Panc1 (cell line): ENCODE measurements at regions not wholly inside any gene's neighbourhood (a gene's known extent, or its start where the extent isn't known, plus 50 kb on each side); places are given as distances from the start of the nearest gene placed in this dataset.

ENCODE experiments used
- ATAC-seq: fragments of 200-7000 bp; cut with Tn5 transposase; 2 replicates; pipeline ENCODE4 v1.9.1; 2020; ENCODE audit warnings: mild to moderate bottlenecking, moderate library complexity
- BruUV-seq: library from RNA; stranded (reverse); fragments of 400-500 nt; replicated peaks from 2 replicates; lab custom pipeline; 2021; lab: Mats Ljungman, UMichigan
- CTCF ChIA-PET: fragments of 300-600 bp; sonication (Branson Sonifier 250); formaldehyde crosslinking; loops from one replicate; lab custom pipeline; 2022; ENCODE audit warnings: antibody characterized with exemption; lab: Charles Lee
- POLR2A ChIA-PET: fragments of 300-600 bp; sonication (Branson Sonifier 250); formaldehyde crosslinking; loops from one replicate; lab custom pipeline; 2022; ENCODE audit warnings: antibody characterized with exemption; lab: Charles Lee
- DNase-seq: peaks from one replicate; pipeline ENCODE4 v3.0.0-alpha.2; 2010; ENCODE audit warnings: low read depth, low spot score
- H3K27ac ChIP-seq: 2 replicates; pipeline ENCODE4 v1.5.1; 2011; ENCODE audit warnings: mild to moderate bottlenecking, low read length, inconsistent platforms
- H3K27me3 ChIP-seq: fragments of 200-500 bp; sonication (Bioruptor generic); 2 replicates; pipeline ENCODE4 v1.6.0; 2014; ENCODE audit warnings: low read length, inconsistent platforms; ENCODE audit not compliant: control insufficient read depth, insufficient read depth
- H3K36me3 ChIP-seq: fragments of 200-500 bp; sonication (Bioruptor generic); 2 replicates; pipeline ENCODE4 v1.5.1; 2014; ENCODE audit warnings: inconsistent platforms, mild to moderate bottlenecking, low read length, moderate library complexity; ENCODE audit not compliant: control insufficient read depth, insufficient read depth
- H3K4me1 ChIP-seq: 2 replicates; pipeline ENCODE4 v1.5.1; 2011; ENCODE audit warnings: inconsistent platforms, mild to moderate bottlenecking, low read length, moderate library complexity; ENCODE audit not compliant: control insufficient read depth, insufficient read depth
- H3K4me3 ChIP-seq, 2 experiments: 2 replicates each; pipeline ENCODE4 v1.5.1; 2011 to 2012; ENCODE audit warnings: low read depth in 2 of 2, low read length in 2 of 2, mild to moderate bottlenecking in 2 of 2, inconsistent platforms in 1 of 2, moderate library complexity in 1 of 2
- H3K9me3 ChIP-seq: fragments of 200-500 bp; sonication (Bioruptor generic); 2 replicates; pipeline ENCODE4 v1.5.1; 2014; ENCODE audit warnings: low read depth, mild to moderate bottlenecking, inconsistent platforms, low read length, moderate library complexity; ENCODE audit not compliant: control insufficient read depth, insufficient read depth
- POLR2AphosphoS5 ChIP-seq: IDR thresholded peaks from 2 replicates; pipeline ENCODE4 v1.6.1; 2012; ENCODE audit warnings: mild to moderate bottlenecking, low read depth, low read length, moderate library complexity
- REST ChIP-seq, 2 experiments: IDR thresholded peaks; 2 replicates each; pipeline ENCODE4 v1.6.1; 2011 to 2012; ENCODE audit warnings: low read depth in 2 of 2, control low read depth in 1 of 2, low read length in 1 of 2, mild to moderate bottlenecking in 1 of 2, moderate library complexity in 1 of 2; ENCODE audit not compliant: insufficient read depth in 1 of 2
- SIN3A ChIP-seq: IDR thresholded peaks from 2 replicates; pipeline ENCODE4 v1.6.1; 2012; ENCODE audit warnings: low read depth, mild to moderate bottlenecking, low read length, moderate library complexity, borderline replicate concordance; ENCODE audit not compliant: insufficient read depth
- TCF7L2 ChIP-seq: IDR thresholded peaks from 2 replicates; pipeline ENCODE4 v1.6.1; 2011; ENCODE audit warnings: mild to moderate bottlenecking, low read depth, low read length, inconsistent platforms
- in situ Hi-C: cut with HindIII; loops from 2 replicates; pipeline ENCODE4 v1.10.0; 2016; ENCODE audit warnings: low sequenced_read_pairs, low pct_unique_long_range_greater_than_20kb
- intact Hi-C: fragments of 100-400 bp; cut with micrococcal nuclease; formaldehyde crosslinking; loops from one replicate; pipeline ENCODE4 v1.10.0; 2022; ENCODE audit not compliant: unreplicated experiment
- TF ChIP-seq, protein P1 (sequence below): fragments of 450-650 bp; IDR thresholded peaks from 2 replicates; pipeline ENCODE4 v1.5.1; 2017; ENCODE audit warnings: mild to moderate bottlenecking

- POLR2A ChIA-PET = no interaction called here
- Histone ChIP-seq H3K4me1 (no peaks in the 10 kb centered on the region), H3K4me3 (no peak overlapping the region), H3K27ac (no peak overlapping the region), H3K36me3 (no peaks in the 10 kb centered on the region), H3K9me3 (no peaks in the 10 kb centered on the region), H3K27me3 (no peaks in the 10 kb centered on the region)
- TF ChIP-seq, protein P1, sequence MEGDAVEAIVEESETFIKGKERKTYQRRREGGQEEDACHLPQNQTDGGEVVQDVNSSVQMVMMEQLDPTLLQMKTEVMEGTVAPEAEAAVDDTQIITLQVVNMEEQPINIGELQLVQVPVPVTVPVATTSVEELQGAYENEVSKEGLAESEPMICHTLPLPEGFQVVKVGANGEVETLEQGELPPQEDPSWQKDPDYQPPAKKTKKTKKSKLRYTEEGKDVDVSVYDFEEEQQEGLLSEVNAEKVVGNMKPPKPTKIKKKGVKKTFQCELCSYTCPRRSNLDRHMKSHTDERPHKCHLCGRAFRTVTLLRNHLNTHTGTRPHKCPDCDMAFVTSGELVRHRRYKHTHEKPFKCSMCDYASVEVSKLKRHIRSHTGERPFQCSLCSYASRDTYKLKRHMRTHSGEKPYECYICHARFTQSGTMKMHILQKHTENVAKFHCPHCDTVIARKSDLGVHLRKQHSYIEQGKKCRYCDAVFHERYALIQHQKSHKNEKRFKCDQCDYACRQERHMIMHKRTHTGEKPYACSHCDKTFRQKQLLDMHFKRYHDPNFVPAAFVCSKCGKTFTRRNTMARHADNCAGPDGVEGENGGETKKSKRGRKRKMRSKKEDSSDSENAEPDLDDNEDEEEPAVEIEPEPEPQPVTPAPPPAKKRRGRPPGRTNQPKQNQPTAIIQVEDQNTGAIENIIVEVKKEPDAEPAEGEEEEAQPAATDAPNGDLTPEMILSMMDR = no peak
- TF ChIP-seq SIN3A = no peak
- no peak for TF ChIP-seq TCF7L2
- TF ChIP-seq REST (IDR thresholded peaks at IDR 0.05; ENCODE audit: insufficient read depth in 1 of 2, low read depth in 2 of 2, low read length in 1 of 2) = no peak
- TF ChIP-seq POLR2AphosphoS5 = no peak
- CTCF ChIA-PET = no interaction called here
- intact Hi-C loops = no loop called here
- BruUV-seq = no TSS peak
- no peak for ATAC-seq
- in situ Hi-C loops = no loop called here
- no peak for DNase-seq
Observed at GRCh38 chr1:194175251-194175650, 988.8 kb upstream of the B3GALT2 start.

DNA sequence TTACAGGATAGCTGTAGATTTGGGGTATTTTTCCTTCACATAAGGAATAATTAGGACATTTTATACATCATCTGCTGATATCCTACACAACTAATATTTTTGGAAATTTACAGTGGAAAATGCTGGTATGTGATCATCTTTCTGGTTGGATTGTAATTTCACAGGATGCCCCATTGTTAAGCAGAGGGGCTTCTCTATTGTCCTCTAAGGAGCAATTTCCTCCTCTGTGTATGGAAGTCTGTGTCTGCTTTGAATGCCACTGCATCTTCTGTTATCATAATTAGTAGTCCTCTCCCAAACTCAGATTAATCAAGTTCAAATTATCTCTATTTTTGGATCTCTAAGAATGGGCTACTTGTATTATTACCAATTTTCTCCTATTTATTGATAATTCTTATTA lies 988.1 kb upstream of the B3GALT2 start:
- Histone ChIP-seq H3K27ac (no peak overlapping the region), H3K36me3 (no peaks in the 10 kb centered on the region), H3K9me3 (no peaks in the 10 kb centered on the region), H3K27me3 (no peaks in the 10 kb centered on the region), H3K4me1 (no peaks in the 10 kb centered on the region), H3K4me3 (no peak overlapping the region)
- TF ChIP-seq, protein P1 = no peak
- in situ Hi-C loops = no loop called here
- intact Hi-C loops = no loop called here
- POLR2A ChIA-PET = no interaction called here
- CTCF ChIA-PET = no interaction called here
- ATAC-seq (no peak), DNase-seq (no peak)
- no TSS peak for BruUV-seq

DNA sequence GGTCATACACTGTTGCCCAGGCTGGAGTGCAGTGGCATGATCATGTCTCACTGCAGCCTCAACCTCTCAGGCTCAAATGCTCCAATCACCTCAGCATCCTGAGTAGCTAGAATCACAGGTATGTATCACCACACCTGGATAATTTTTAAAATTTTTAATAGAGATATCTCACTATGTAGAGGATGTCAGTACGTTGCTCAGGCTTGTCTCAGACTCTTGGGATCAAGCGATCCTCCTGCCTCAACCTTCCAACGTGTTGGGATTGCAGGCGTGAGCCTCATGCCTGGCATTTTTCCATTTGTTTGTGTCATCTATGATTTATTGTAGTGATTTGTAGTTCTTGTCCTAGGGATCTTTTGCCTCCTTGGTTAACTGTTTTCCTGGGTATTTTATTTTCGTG lies 985.2 kb upstream of the B3GALT2 start:
- intact Hi-C loops (no loop called here), in situ Hi-C loops (no loop called here)
- no peak overlapping the region for H3K4me3 ChIP-seq
- no TSS peak for BruUV-seq
- no peaks in the 10 kb centered on the region for H3K4me1 ChIP-seq
- no peaks in the 10 kb centered on the region for H3K27me3 ChIP-seq
- H3K27ac ChIP-seq = no peak overlapping the region
- TF ChIP-seq POLR2AphosphoS5 (no peak), SIN3A (no peak), REST (IDR thresholded peaks at IDR 0.05; ENCODE audit: insufficient read depth in 1 of 2, low read depth in 2 of 2, low read length in 1 of 2) (no peak), TCF7L2 (no peak)
- TF ChIP-seq, protein P1 = no peak
- ChIA-PET POLR2A (no interaction called here), CTCF (no interaction called here)
- DNase-seq (no peak), ATAC-seq (no peak)
- no peaks in the 10 kb centered on the region for H3K36me3 ChIP-seq
- H3K9me3 ChIP-seq = no peaks in the 10 kb centered on the region
